ENCODE measurements at regions not wholly inside any gene's neighbourhood (a gene's known extent, or its start where the extent isn't known, plus 50 kb on each side); places are given as distances from the start of the nearest gene placed in this dataset.

- H3K79me1 ChIP-seq (ENCODE audit: insufficient read depth, low read depth, low read length, poor library complexity, severe bottlenecking): no peaks in the 10 kb centered on the region
Measured at GRCh38 chr10:4450169-4450568, 375.8 kb upstream of the AKR1E2 start.

More at GRCh38 chr10:4450169-4450568, 375.8 kb upstream of the AKR1E2 start:
- H3K79me2 ChIP-seq (ENCODE audit: insufficient read depth, low read length): no peaks in the 10 kb centered on the region
- H2BK120ac ChIP-seq (ENCODE audit: low read depth, low read length, poor library complexity, severe bottlenecking): no peak overlapping the region
- no peaks in the 10 kb centered on the region; a peak in 1 of 5 replicates for H3K9me3 Mint-ChIP-seq
- H2AFZ ChIP-seq (ENCODE audit: low read length): no peak overlapping the region
- H3K23me2 ChIP-seq (ENCODE audit: insufficient read length, low read depth, low read length, poor library complexity, severe bottlenecking): no peaks in the 10 kb centered on the region
- H3K4me3 Mint-ChIP-seq: no peak overlapping the region
- H4K20me1 ChIP-seq (ENCODE audit: control insufficient read depth, insufficient read depth, insufficient read length): no peaks in the 10 kb centered on the region
- no peak overlapping the region for H3K14ac ChIP-seq (ENCODE audit: insufficient read depth, low read length)
- H2BK5ac ChIP-seq (ENCODE audit: insufficient read length, low read length): no peak overlapping the region
- no peak overlapping the region for H3K27ac Mint-ChIP-seq
- peaks cover 12 to 14% of the 10 kb centered on the region in 2 experiments for H3K4me1 Mint-ChIP-seq
- DNase-seq: no peak
- no peak overlapping the region for H4K91ac ChIP-seq (ENCODE audit: insufficient read length, low read depth, low read length)
- no peaks in the 10 kb centered on the region for H3K27me3 ChIP-seq (ENCODE audit: insufficient read depth, low read length)
- H3K36me3 Mint-ChIP-seq (ENCODE audit: insufficient read depth in 1 of 3, low read depth in 3 of 3): no peaks in the 10 kb centered on the region; a peak in 2 of 7 replicates
- no peak for TF ChIP-seq CTCF (conservative IDR thresholded peaks at IDR 0.05)
- H3K23ac ChIP-seq (ENCODE audit: insufficient read length, low read depth, low read length): no peak overlapping the region
- no peak overlapping the region for H3T11ph ChIP-seq (ENCODE audit: low read length)
- no peak overlapping the region for H3K4me2 ChIP-seq (ENCODE audit: insufficient read depth, insufficient read length, low read length)
- no peak overlapping the region for H2AK5ac ChIP-seq (ENCODE audit: insufficient read length, low read length)
- H3K4me1 ChIP-seq (ENCODE audit: insufficient read depth, low read length): no peaks in the 10 kb centered on the region; the same call in 1 of the 2 replicates
- H3K27ac ChIP-seq (ENCODE audit: insufficient read length, low read depth, low read length): no peak overlapping the region
- H2BK15ac ChIP-seq (ENCODE audit: low read depth, low read length): no peak overlapping the region
- H3K56ac ChIP-seq (ENCODE audit: insufficient read length, low read depth, low read length): no peak overlapping the region
- no peak overlapping the region for H2BK20ac ChIP-seq (ENCODE audit: low read depth, low read length, poor library complexity, severe bottlenecking)
- H3K9me3 ChIP-seq (ENCODE audit: control insufficient read depth, low read depth, low read length): no peaks in the 10 kb centered on the region
- H4K8ac ChIP-seq (replicated peaks; ENCODE audit: insufficient read length, low read depth, low read length): no peak overlapping the region
- H3K18ac ChIP-seq (ENCODE audit: insufficient read length, low read depth, low read length): no peak overlapping the region
- no CpG with 5 or more reads among the region's 5 CpGs for WGBS (ENCODE audit: extremely low coverage, insufficient read length, low lambda C conversion rate)
- H3K27me3 Mint-ChIP-seq (ENCODE audit: low read depth): no peaks in the 10 kb centered on the region
- no peak overlapping the region for H4K5ac ChIP-seq (ENCODE audit: insufficient read length, low read depth, low read length)
- H2BK12ac ChIP-seq (ENCODE audit: insufficient read length, low read depth, low read length): no peak overlapping the region
- no peak overlapping the region for H3K9ac ChIP-seq (ENCODE audit: extremely low read depth, insufficient read length, low read length)
- no peak overlapping the region for H3K4ac ChIP-seq (ENCODE audit: low read depth, low read length)
